ENCODE measurements at regions not wholly inside any gene's neighbourhood (a gene's known extent, or its start where the extent isn't known, plus 50 kb on each side); places are given as distances from the start of the nearest gene placed in this dataset.

- no peak overlapping the region for H3K4me3 ChIP-seq
- no peak for DNase-seq (ENCODE audit: low read depth, low spot score)
- H3K36me3 ChIP-seq (ENCODE audit: insufficient read depth, low read length) = no peaks in the 10 kb centered on the region
- TF ChIP-seq EZH2 (IDR thresholded peaks at IDR 0.05) (no peak), POLR2AphosphoS5 (IDR thresholded peaks at IDR 0.05; ENCODE audit: borderline replicate concordance, low read depth, low read length) (no peak), FOXP2 (optimal IDR thresholded peaks at IDR 0.05; ENCODE audit: control extremely low read depth, extremely low read length, insufficient read depth) (no peak)
- H3K9ac ChIP-seq (ENCODE audit: insufficient read length) = no peak overlapping the region
- no peak overlapping the region for H3K27ac ChIP-seq
- no peaks in the 10 kb centered on the region for H3K9me3 ChIP-seq (ENCODE audit: low read depth, low read length)
These were observed 84.7 kb downstream of the RBBP6 start for GRCh38 chr16:24624102-24624501.

GRCh38 chr16:24626256-24626655, 86.9 kb downstream of the RBBP6 start:
- no peaks in the 10 kb centered on the region for H3K9me3 ChIP-seq (ENCODE audit: low read depth, low read length)
- no peaks in the 10 kb centered on the region for H3K36me3 ChIP-seq (ENCODE audit: insufficient read depth, low read length)
- H3K4me3 ChIP-seq = no peak overlapping the region
- peak overlapping the region; percentile 14 for H3K27ac ChIP-seq
- no peak for TF ChIP-seq FOXP2 (optimal IDR thresholded peaks at IDR 0.05; ENCODE audit: control extremely low read depth, extremely low read length, insufficient read depth)
- no peak for TF ChIP-seq EZH2 (IDR thresholded peaks at IDR 0.05)
- no peak for TF ChIP-seq POLR2AphosphoS5 (IDR thresholded peaks at IDR 0.05; ENCODE audit: borderline replicate concordance, low read depth, low read length)
- no peak overlapping the region for H3K9ac ChIP-seq (ENCODE audit: insufficient read length)
- DNase-seq (ENCODE audit: low read depth, low spot score) = no peak

DNA sequence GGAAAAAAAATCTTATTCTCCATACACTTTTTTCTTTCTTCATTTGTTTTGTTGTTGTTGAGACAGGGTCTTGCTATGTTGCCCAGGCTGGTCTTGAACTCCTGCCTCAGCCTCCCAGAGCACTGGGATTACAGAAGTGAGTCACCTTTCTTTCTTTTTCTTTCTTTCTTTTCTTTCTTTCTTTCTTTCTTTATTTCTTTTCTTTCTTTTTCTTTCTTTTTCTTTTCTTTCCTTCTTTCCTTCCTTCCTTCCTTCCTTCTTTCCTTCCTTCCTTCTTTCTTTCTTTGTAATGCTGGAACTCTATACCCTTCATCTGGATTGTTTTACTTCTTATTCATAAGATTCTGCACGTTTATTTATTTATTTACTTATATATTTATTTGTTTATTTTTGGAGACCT, 94.5 kb upstream of the TNRC6A start:
- no peak overlapping the region for H3K9ac ChIP-seq (ENCODE audit: insufficient read length)
- no peak for TF ChIP-seq FOXP2 (optimal IDR thresholded peaks at IDR 0.05; ENCODE audit: control extremely low read depth, extremely low read length, insufficient read depth)
- H3K27ac ChIP-seq = no peak overlapping the region
- H3K4me3 ChIP-seq = no peak overlapping the region
- no peaks in the 10 kb centered on the region for H3K9me3 ChIP-seq (ENCODE audit: low read depth, low read length)
- no peak for DNase-seq (ENCODE audit: low read depth, low spot score)
- H3K36me3 ChIP-seq (ENCODE audit: insufficient read depth, low read length) = no peaks in the 10 kb centered on the region

GRCh38 chr16:24635900-24636610, 93.4 kb upstream of the TNRC6A start:
- Histone ChIP-seq H3K9ac (ENCODE audit: insufficient read length) (no peak overlapping the region), H3K9me3 (ENCODE audit: low read depth, low read length) (no peaks in the 10 kb centered on the region), H3K4me3 (peak overlapping the region; percentile 35), H3K36me3 (ENCODE audit: insufficient read depth, low read length) (no peaks in the 10 kb centered on the region), H3K27ac (peak overlapping the region; percentile 91)
- TF ChIP-seq FOXP2 (optimal IDR thresholded peaks at IDR 0.05; ENCODE audit: control extremely low read depth, extremely low read length, insufficient read depth) (no peak), POLR2AphosphoS5 (IDR thresholded peaks at IDR 0.05; ENCODE audit: borderline replicate concordance, low read depth, low read length) (peak; percentile 63), EZH2 (IDR thresholded peaks at IDR 0.05) (no peak)
- peak; percentile 99 for DNase-seq (ENCODE audit: low read depth, low spot score)

DNA sequence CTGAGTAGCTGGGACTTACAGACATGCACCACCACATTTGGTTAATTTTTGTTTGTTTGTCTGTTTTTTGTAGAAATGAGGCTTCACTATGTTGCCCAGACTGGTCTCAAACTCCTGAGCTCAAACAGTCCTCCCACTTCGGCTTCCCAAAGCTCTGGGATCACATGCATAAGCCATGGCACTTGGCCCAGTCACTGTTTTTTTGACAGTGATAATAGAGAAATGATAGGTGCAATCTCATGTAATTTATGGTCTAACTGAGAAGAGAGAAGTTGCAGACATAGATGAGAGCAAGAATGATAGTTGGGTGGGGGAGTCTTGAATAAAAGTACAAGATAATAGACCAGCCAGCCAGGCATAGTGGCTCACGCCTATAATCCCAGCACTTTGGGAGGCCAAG, 89.7 kb upstream of the TNRC6A start:
- DNase-seq (ENCODE audit: low read depth, low spot score) = no peak
- H3K9me3 ChIP-seq (ENCODE audit: low read depth, low read length) = no peaks in the 10 kb centered on the region
- no peak overlapping the region for H3K27ac ChIP-seq
- no peaks in the 10 kb centered on the region for H3K36me3 ChIP-seq (ENCODE audit: insufficient read depth, low read length)
- H3K9ac ChIP-seq (ENCODE audit: insufficient read length) = no peak overlapping the region
- H3K4me3 ChIP-seq = no peak overlapping the region
- no peak for TF ChIP-seq POLR2AphosphoS5 (IDR thresholded peaks at IDR 0.05; ENCODE audit: borderline replicate concordance, low read depth, low read length)
- TF ChIP-seq FOXP2 (optimal IDR thresholded peaks at IDR 0.05; ENCODE audit: control extremely low read depth, extremely low read length, insufficient read depth) = no peak
- TF ChIP-seq EZH2 (IDR thresholded peaks at IDR 0.05) = no peak

DNA sequence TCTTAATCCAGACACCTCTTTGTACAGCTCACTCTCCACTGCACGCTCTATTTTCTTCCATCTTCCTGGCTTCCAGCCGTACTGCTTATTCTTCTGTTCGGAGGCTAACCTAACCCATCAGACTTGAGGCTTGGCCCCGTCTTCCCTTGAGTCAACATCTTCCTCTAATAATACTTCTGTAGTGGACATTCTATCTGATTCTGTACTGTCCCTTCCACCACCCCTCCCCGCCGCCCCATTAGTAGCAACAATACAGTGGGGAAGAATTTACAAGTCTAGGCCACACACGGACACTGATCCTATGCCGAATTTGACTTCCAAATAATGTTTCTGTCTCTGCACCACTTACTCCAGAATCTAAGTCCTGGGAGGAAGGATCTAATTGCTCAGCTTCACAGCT, 86.0 kb upstream of the TNRC6A start:
- TF ChIP-seq POLR2AphosphoS5 (IDR thresholded peaks at IDR 0.05; ENCODE audit: borderline replicate concordance, low read depth, low read length) (no peak), EZH2 (IDR thresholded peaks at IDR 0.05) (no peak), FOXP2 (optimal IDR thresholded peaks at IDR 0.05; ENCODE audit: control extremely low read depth, extremely low read length, insufficient read depth) (no peak)

GRCh38 chr16:24645739-24646645, 83.5 kb upstream of the TNRC6A start:
- no peak overlapping the region for H3K4me3 ChIP-seq
- no peaks in the 10 kb centered on the region for H3K36me3 ChIP-seq (ENCODE audit: insufficient read depth, low read length)
- no peak for TF ChIP-seq POLR2AphosphoS5 (IDR thresholded peaks at IDR 0.05; ENCODE audit: borderline replicate concordance, low read depth, low read length)
- no peak for TF ChIP-seq EZH2 (IDR thresholded peaks at IDR 0.05)
- no peak for TF ChIP-seq FOXP2 (optimal IDR thresholded peaks at IDR 0.05; ENCODE audit: control extremely low read depth, extremely low read length, insufficient read depth)
- no peaks in the 10 kb centered on the region for H3K9me3 ChIP-seq (ENCODE audit: low read depth, low read length)
- no peak overlapping the region for H3K9ac ChIP-seq (ENCODE audit: insufficient read length)
- H3K27ac ChIP-seq = peak overlapping the region; percentile 76
- no peak for DNase-seq (ENCODE audit: low read depth, low spot score)

More for the DNA sequence above, 86.0 kb upstream of the TNRC6A start:
- DNase-seq (ENCODE audit: low read depth, low spot score) = no peak
- no peak overlapping the region for H3K4me3 ChIP-seq
- no peak overlapping the region for H3K9ac ChIP-seq (ENCODE audit: insufficient read length)
- H3K9me3 ChIP-seq (ENCODE audit: low read depth, low read length) = no peaks in the 10 kb centered on the region
- H3K27ac ChIP-seq = no peak overlapping the region
- H3K36me3 ChIP-seq (ENCODE audit: insufficient read depth, low read length) = no peaks in the 10 kb centered on the region

- no peak overlapping the region for H3K9ac ChIP-seq (ENCODE audit: insufficient read length)
- no peak overlapping the region for H3K4me3 ChIP-seq
- no peaks in the 10 kb centered on the region for H3K36me3 ChIP-seq (ENCODE audit: insufficient read depth, low read length)
- peak overlapping the region; percentile 76 for H3K27ac ChIP-seq
- DNase-seq (ENCODE audit: low read depth, low spot score) = no peak
- no peaks in the 10 kb centered on the region for H3K9me3 ChIP-seq (ENCODE audit: low read depth, low read length)
- TF ChIP-seq EZH2 (IDR thresholded peaks at IDR 0.05) (no peak), POLR2AphosphoS5 (IDR thresholded peaks at IDR 0.05; ENCODE audit: borderline replicate concordance, low read depth, low read length) (no peak), FOXP2 (optimal IDR thresholded peaks at IDR 0.05; ENCODE audit: control extremely low read depth, extremely low read length, insufficient read depth) (no peak)
These were observed 82.8 kb upstream of the TNRC6A start for GRCh38 chr16:24646646-24646995.

Measured in SK-N-MC (cell line).